DND-41 (cell line): ENCODE measurements at regions not wholly inside any gene's neighbourhood (a gene's known extent, or its start where the extent isn't known, plus 50 kb on each side); places are given as distances from the start of the nearest gene placed in this dataset.

Experiments
- ATAC-seq: fragments of 200-7000 bp; cut with Tn5 transposase; 3 replicates; pipeline ENCODE4 v1.9.1; 2021; ENCODE audit warnings: low read depth; ENCODE audit not compliant: insufficient read depth
- DNase-seq: peaks from one replicate; pipeline ENCODE4 v3.0.0-alpha.2; 2020
- H2AFZ ChIP-seq: 2 replicates; pipeline ENCODE4 v1.6.0; 2012; ENCODE audit warnings: low read depth, low read length
- H3K27ac ChIP-seq: 2 replicates; pipeline ENCODE4 v1.5.1; 2012; ENCODE audit warnings: low read length, inconsistent platforms
- H3K27me3 ChIP-seq: fragments of 200-600 bp; sonication (generic); 2 replicates; pipeline ENCODE4 v1.6.0; 2012; ENCODE audit warnings: low read length, mild to moderate bottlenecking, inconsistent platforms; ENCODE audit not compliant: insufficient read depth, poor library complexity
- H3K36me3 ChIP-seq: 2 replicates; pipeline ENCODE4 v1.5.1; 2012; ENCODE audit warnings: low read length, inconsistent platforms; ENCODE audit not compliant: insufficient read depth
- H3K4me1 ChIP-seq: 2 replicates; pipeline ENCODE4 v1.5.1; 2012; ENCODE audit warnings: mild to moderate bottlenecking, low read length; ENCODE audit not compliant: insufficient read depth
- H3K4me2 ChIP-seq: 2 replicates; pipeline ENCODE4 v1.6.0; 2012; ENCODE audit warnings: mild to moderate bottlenecking, moderate library complexity, low read length, inconsistent platforms; ENCODE audit not compliant: insufficient read depth
- H3K4me3 ChIP-seq, 2 experiments: fragments of 200-600 bp in 1 of 2; shearing (Covaris generic) in 1 of 2; 2 replicates each; pipeline ENCODE4 v1.5.1; 2012 to 2016; ENCODE audit warnings: inconsistent platforms in 2 of 2, low read length in 2 of 2, mild to moderate bottlenecking in 2 of 2, low read depth in 1 of 2, moderate library complexity in 1 of 2
- H3K79me2 ChIP-seq: 2 replicates; pipeline ENCODE4 v1.6.0; 2012; ENCODE audit warnings: low read length, inconsistent platforms; ENCODE audit not compliant: insufficient read depth
- H3K9ac ChIP-seq: 2 replicates; pipeline ENCODE4 v1.6.0; 2012; ENCODE audit warnings: low read depth, mild to moderate bottlenecking, inconsistent platforms, low read length, moderate library complexity
- H3K9me3 ChIP-seq: 2 replicates; pipeline ENCODE4 v1.5.1; 2012; ENCODE audit warnings: low read length, moderate library complexity, mild to moderate bottlenecking, inconsistent platforms; ENCODE audit not compliant: insufficient read depth, severe bottlenecking
- H4K20me1 ChIP-seq: 2 replicates; pipeline ENCODE4 v1.6.0; 2012; ENCODE audit warnings: low read length; ENCODE audit not compliant: insufficient read depth
- CTCF ChIP-seq: IDR thresholded peaks from 2 replicates; pipeline ENCODE4 v1.5.1; 2012; ENCODE audit warnings: borderline replicate concordance, low read length, moderate library complexity, mild to moderate bottlenecking; ENCODE audit not compliant: poor library complexity, severe bottlenecking; ENCODE audit errors: extremely low read depth
- EZH2 ChIP-seq: IDR thresholded peaks from 3 replicates; pipeline ENCODE4 v1.6.1; 2012; ENCODE audit warnings: borderline replicate concordance, low read depth, mild to moderate bottlenecking, moderate library complexity, low read length, inconsistent platforms; ENCODE audit not compliant: severe bottlenecking

DNA sequence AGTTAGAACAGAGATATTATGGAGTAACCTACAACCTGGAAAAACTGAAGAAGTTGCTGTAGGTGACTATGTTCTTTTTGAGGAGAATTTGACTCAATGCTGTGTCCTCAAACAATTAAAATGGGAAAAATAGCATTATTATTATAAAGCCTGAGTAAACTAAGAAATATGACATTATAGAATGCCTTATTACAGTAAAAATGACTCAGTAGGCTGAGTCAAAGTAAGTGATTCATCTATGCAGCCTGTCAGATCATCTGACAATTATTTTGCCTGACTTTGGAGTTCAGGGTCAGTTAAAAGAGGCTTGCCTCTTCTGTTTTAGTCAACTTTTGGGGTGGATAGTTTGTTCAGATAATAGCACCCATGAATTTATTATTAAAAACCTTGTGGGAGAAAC, 150.8 kb upstream of the PTGFR start:
- Histone ChIP-seq H3K4me3 (no peak overlapping the region), H3K4me2 (no peak overlapping the region), H3K79me2 (no peaks in the 10 kb centered on the region), H3K9me3 (no peaks in the 10 kb centered on the region), H3K27me3 (no peaks in the 10 kb centered on the region), H3K4me1 (no peaks in the 10 kb centered on the region), H3K36me3 (no peaks in the 10 kb centered on the region), H3K9ac (no peak overlapping the region), H3K27ac (no peak overlapping the region), H2AFZ (no peak overlapping the region), H4K20me1 (no peaks in the 10 kb centered on the region)
- TF ChIP-seq EZH2 (no peak), CTCF (no peak)
- DNase-seq (no peak), ATAC-seq (no peak)

- Histone ChIP-seq H3K36me3 (no peaks in the 10 kb centered on the region), H4K20me1 (no peaks in the 10 kb centered on the region), H3K27ac (no peak overlapping the region), H3K4me3 (no peak overlapping the region), H3K79me2 (no peaks in the 10 kb centered on the region), H2AFZ (no peak overlapping the region), H3K4me2 (no peak overlapping the region), H3K27me3 (no peaks in the 10 kb centered on the region), H3K9me3 (no peaks in the 10 kb centered on the region), H3K4me1 (no peaks in the 10 kb centered on the region), H3K9ac (no peak overlapping the region)
- ATAC-seq (no peak), DNase-seq (no peak)
- no peak for TF ChIP-seq EZH2
- TF ChIP-seq CTCF = no peak
Observed at GRCh38 chr1:78348496-78349284, 142.1 kb upstream of the PTGFR start.

GRCh38 chr1:78351551-78352216, 139.1 kb upstream of the PTGFR start:
- no peak overlapping the region for H3K9ac ChIP-seq
- no peak for ATAC-seq

More at GRCh38 chr1:78351551-78352216, 139.1 kb upstream of the PTGFR start:
- no peak overlapping the region for H3K4me2 ChIP-seq
- H3K4me1 ChIP-seq = no peaks in the 10 kb centered on the region
- no peaks in the 10 kb centered on the region for H3K79me2 ChIP-seq
- H3K36me3 ChIP-seq = no peaks in the 10 kb centered on the region
- no peak overlapping the region for H3K27ac ChIP-seq
- H3K4me3 ChIP-seq = no peak overlapping the region
- H3K9me3 ChIP-seq = no peaks in the 10 kb centered on the region
- H3K27me3 ChIP-seq = no peaks in the 10 kb centered on the region
- TF ChIP-seq CTCF = no peak
- no peak for TF ChIP-seq EZH2
- no peaks in the 10 kb centered on the region for H4K20me1 ChIP-seq
- no peak overlapping the region for H2AFZ ChIP-seq
- DNase-seq = no peak
